ENCODE measurements at regions not wholly inside any gene's neighbourhood (a gene's known extent, or its start where the extent isn't known, plus 50 kb on each side); places are given as distances from the start of the nearest gene placed in this dataset.

GRCh38 chr15:66621491-66622467 lies 56.0 kb upstream of the LCTL start:
- H3K4me3 ChIP-seq (replicated peaks; ENCODE audit: low read depth, low read length), result no peak overlapping the region
- no peak for TF ChIP-seq CTCF (IDR thresholded peaks at IDR 0.05; ENCODE audit: insufficient read depth, low read length, poor library complexity, severe bottlenecking)

GRCh38 chr15:66622591-66623022 lies 56.8 kb upstream of the LCTL start:
- DNase-seq (ENCODE audit: extremely low read depth, insufficient read length), result no peak
- no peak for TF ChIP-seq CTCF (IDR thresholded peaks at IDR 0.05; ENCODE audit: insufficient read depth, low read length, poor library complexity, severe bottlenecking)
- no peaks in the 10 kb centered on the region for H3K36me3 ChIP-seq (ENCODE audit: control insufficient read depth, insufficient read depth, low read length)

More at GRCh38 chr15:66621491-66622467, 56.0 kb upstream of the LCTL start:
- H3K36me3 ChIP-seq (ENCODE audit: control insufficient read depth, insufficient read depth, low read length), result no peaks in the 10 kb centered on the region
- no peak for DNase-seq (ENCODE audit: extremely low read depth, insufficient read length)
- no peaks in the 10 kb centered on the region; the same call in 1 of the 2 replicates for H3K27me3 ChIP-seq (replicated peaks; ENCODE audit: control insufficient read depth, insufficient read depth, low read length)

GRCh38 chr15:66623801-66624453 lies 58.1 kb upstream of the LCTL start:
- no peak overlapping the region for H3K4me3 ChIP-seq (replicated peaks; ENCODE audit: low read depth, low read length)
- no peak for TF ChIP-seq CTCF (IDR thresholded peaks at IDR 0.05; ENCODE audit: insufficient read depth, low read length, poor library complexity, severe bottlenecking)
- no peak for DNase-seq (ENCODE audit: extremely low read depth, insufficient read length)
- no peaks in the 10 kb centered on the region; the same call in 1 of the 2 replicates for H3K27me3 ChIP-seq (replicated peaks; ENCODE audit: control insufficient read depth, insufficient read depth, low read length)
- H3K36me3 ChIP-seq (ENCODE audit: control insufficient read depth, insufficient read depth, low read length), result no peaks in the 10 kb centered on the region

More at GRCh38 chr15:66622591-66623022, 56.8 kb upstream of the LCTL start:
- H3K27me3 ChIP-seq (replicated peaks; ENCODE audit: control insufficient read depth, insufficient read depth, low read length), result no peaks in the 10 kb centered on the region; the same call in 1 of the 2 replicates
- H3K4me3 ChIP-seq (replicated peaks; ENCODE audit: low read depth, low read length), result no peak overlapping the region

GRCh38 chr15:66625531-66625930 lies 59.7 kb upstream of the LCTL start:
- Histone ChIP-seq H3K36me3 (ENCODE audit: control insufficient read depth, insufficient read depth, low read length) (no peaks in the 10 kb centered on the region), H3K4me3 (replicated peaks; ENCODE audit: low read depth, low read length) (no peak overlapping the region), H3K27me3 (replicated peaks; ENCODE audit: control insufficient read depth, insufficient read depth, low read length) (no peaks in the 10 kb centered on the region; the same call in none of the 2 replicates)
- DNase-seq (ENCODE audit: extremely low read depth, insufficient read length), result no peak
- TF ChIP-seq CTCF (IDR thresholded peaks at IDR 0.05; ENCODE audit: insufficient read depth, low read length, poor library complexity, severe bottlenecking), result no peak

GRCh38 chr15:66625974-66626373 lies 60.2 kb upstream of the LCTL start:
- no peaks in the 10 kb centered on the region for H3K36me3 ChIP-seq (ENCODE audit: control insufficient read depth, insufficient read depth, low read length)
- no peak for TF ChIP-seq CTCF (IDR thresholded peaks at IDR 0.05; ENCODE audit: insufficient read depth, low read length, poor library complexity, severe bottlenecking)
- no peaks in the 10 kb centered on the region; the same call in none of the 2 replicates for H3K27me3 ChIP-seq (replicated peaks; ENCODE audit: control insufficient read depth, insufficient read depth, low read length)
- H3K4me3 ChIP-seq (replicated peaks; ENCODE audit: low read depth, low read length), result no peak overlapping the region
- DNase-seq (ENCODE audit: extremely low read depth, insufficient read length), result no peak
